Keratinocyte (primary cell): ENCODE measurements at regions not wholly inside any gene's neighbourhood (a gene's known extent, or its start where the extent isn't known, plus 50 kb on each side); places are given as distances from the start of the nearest gene placed in this dataset.

Experiments used
- EZH2 ChIP-seq: IDR thresholded peaks from one replicate; pipeline ENCODE4 v1.6.1; 2012; ENCODE audit warnings: inconsistent platforms, mild to moderate bottlenecking, low read length, moderate library complexity
- TF ChIP-seq, protein P1 (sequence below), 3 experiments: IDR thresholded peaks in 1 of 3; conservative IDR thresholded peaks in 1 of 3; optimal IDR thresholded peaks in 1 of 3; 2 replicates in 2 of 3; 3 replicates in 1 of 3; pipeline versions ENCODE3 to v1.5.1; 2011; ENCODE audit warnings: low read length in 3 of 3, mild to moderate bottlenecking in 3 of 3, moderate library complexity in 2 of 3, control low read depth in 1 of 3, inconsistent platforms in 1 of 3; ENCODE audit not compliant: insufficient read depth in 2 of 3; ENCODE audit errors: extremely low read depth in 1 of 3

- TF ChIP-seq, protein P1, sequence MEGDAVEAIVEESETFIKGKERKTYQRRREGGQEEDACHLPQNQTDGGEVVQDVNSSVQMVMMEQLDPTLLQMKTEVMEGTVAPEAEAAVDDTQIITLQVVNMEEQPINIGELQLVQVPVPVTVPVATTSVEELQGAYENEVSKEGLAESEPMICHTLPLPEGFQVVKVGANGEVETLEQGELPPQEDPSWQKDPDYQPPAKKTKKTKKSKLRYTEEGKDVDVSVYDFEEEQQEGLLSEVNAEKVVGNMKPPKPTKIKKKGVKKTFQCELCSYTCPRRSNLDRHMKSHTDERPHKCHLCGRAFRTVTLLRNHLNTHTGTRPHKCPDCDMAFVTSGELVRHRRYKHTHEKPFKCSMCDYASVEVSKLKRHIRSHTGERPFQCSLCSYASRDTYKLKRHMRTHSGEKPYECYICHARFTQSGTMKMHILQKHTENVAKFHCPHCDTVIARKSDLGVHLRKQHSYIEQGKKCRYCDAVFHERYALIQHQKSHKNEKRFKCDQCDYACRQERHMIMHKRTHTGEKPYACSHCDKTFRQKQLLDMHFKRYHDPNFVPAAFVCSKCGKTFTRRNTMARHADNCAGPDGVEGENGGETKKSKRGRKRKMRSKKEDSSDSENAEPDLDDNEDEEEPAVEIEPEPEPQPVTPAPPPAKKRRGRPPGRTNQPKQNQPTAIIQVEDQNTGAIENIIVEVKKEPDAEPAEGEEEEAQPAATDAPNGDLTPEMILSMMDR (optimal IDR thresholded peaks at IDR 0.05 in 1 of 3, IDR thresholded peaks at IDR 0.05 in 1 of 3, conservative IDR thresholded peaks at IDR 0.05 in 1 of 3; ENCODE audit: extremely low read depth in 1 of 3, insufficient read depth in 2 of 3, low read length in 3 of 3), result no peak
- TF ChIP-seq EZH2, result no peak
Observed at GRCh38 chr20:48340883-48341281, 486.9 kb downstream of the PREX1 start.
